HEK293 (cell line): ENCODE measurements at regions not wholly inside any gene's neighbourhood (a gene's known extent, or its start where the extent isn't known, plus 50 kb on each side); places are given as distances from the start of the nearest gene placed in this dataset.

ENCODE experiments used
- CTCF ChIP-seq: fragments of 450-650 bp; formaldehyde crosslinking; IDR thresholded peaks from 2 replicates; pipeline ENCODE4 v1.5.1; 2016; ENCODE audit warnings: missing biosample characterization, missing genetic modification characterization
- PBX3 ChIP-seq: sonication (generic); formaldehyde crosslinking; IDR thresholded peaks from 2 replicates; pipeline ENCODE4 v1.8.1; 2022; ENCODE audit warnings: mild to moderate bottlenecking, moderate library complexity, missing genetic modification reagents

- TF ChIP-seq CTCF (no peak), PBX3 (CRISPR knock-in tag) (no peak)
Measured at GRCh38 chr17:70668276-70668937, 499.1 kb downstream of the KCNJ2 start.
